ENCODE measurements at regions not wholly inside any gene's neighbourhood (a gene's known extent, or its start where the extent isn't known, plus 50 kb on each side); places are given as distances from the start of the nearest gene placed in this dataset.

DNA sequence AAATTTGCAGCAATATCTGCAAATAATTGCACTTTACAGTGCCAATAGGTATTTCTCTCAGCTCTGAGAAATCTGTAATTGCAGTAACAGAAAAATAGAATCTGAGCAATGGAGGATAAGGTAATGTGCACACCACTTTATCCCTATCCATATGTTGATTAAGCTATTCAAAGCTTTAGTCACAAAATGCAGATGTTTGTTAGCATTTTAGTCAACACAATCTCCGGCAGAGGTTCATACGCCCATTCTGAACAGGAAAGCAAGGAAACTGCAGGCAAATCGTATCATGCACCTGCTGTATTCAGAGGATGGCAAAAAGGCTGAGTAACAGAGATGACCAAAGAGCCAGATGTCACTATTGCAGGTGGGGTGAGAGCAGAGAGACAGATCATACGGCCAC, 566.2 kb upstream of the CDH2 start:
- no peak for TF ChIP-seq ZFP30 (CRISPR knock-in tag; IDR thresholded peaks at IDR 0.05)
- no peak for TF ChIP-seq ARNTL (CRISPR knock-in tag; IDR thresholded peaks at IDR 0.05; ENCODE audit: borderline replicate concordance, low read depth)
- no peak for TF ChIP-seq TCF4 (CRISPR knock-in tag; IDR thresholded peaks at IDR 0.05; ENCODE audit: borderline replicate concordance)
- TF ChIP-seq TSHZ2 (CRISPR knock-in tag; IDR thresholded peaks at IDR 0.05) = no peak
- TF ChIP-seq PPARA (CRISPR knock-in tag; IDR thresholded peaks at IDR 0.05; ENCODE audit: borderline replicate concordance) = no peak
- no peak for TF ChIP-seq RARB (CRISPR knock-in tag; IDR thresholded peaks at IDR 0.05)

All from SK-N-SH treated with all-trans-retinoic acid at 6 μM for 48 hours (cell line).